Gastroesophageal sphincter (tissue), 4 donors: ENCODE measurements at regions not wholly inside any gene's neighbourhood (a gene's known extent, or its start where the extent isn't known, plus 50 kb on each side); places are given as distances from the start of the nearest gene placed in this dataset.

Source experiments
- ATAC-seq: fragments of 150-250 bp; one replicate; pipeline ENCODE4 v1.9.1; 2016; ENCODE audit warnings: mild to moderate bottlenecking, moderate library complexity
- H3K27ac ChIP-seq, 4 donors: fragments of 200-600 bp; sonication (generic) in 3 of 4; 1 replicate in 3 of 4; 2 replicates in 1 of 4; pipeline ENCODE4 v1.5.1; 2016 to 2019
- H3K27me3 ChIP-seq: fragments of 200-600 bp; sonication (generic); one replicate; pipeline ENCODE4 v1.5.1; 2019
- H3K36me3 ChIP-seq, 2 donors: fragments of 200-600 bp; sonication (generic); one replicate each; pipeline ENCODE4 v1.5.1; 2019; ENCODE audit warnings: control low read depth in 1 of 2
- H3K4me1 ChIP-seq, 3 donors: fragments of 200-600 bp; sonication (generic); 1 replicate in 2 of 3; 2 replicates in 1 of 3; pipeline ENCODE4 v1.5.1; 2016 to 2019; ENCODE audit warnings: control low read depth in 2 of 3
- H3K4me3 ChIP-seq, 2 donors: fragments of 200-600 bp; sonication (generic); one replicate each; pipeline ENCODE4 v1.5.1; 2019; ENCODE audit warnings: mild to moderate bottlenecking in 1 of 2, moderate library complexity in 1 of 2
- H3K9me3 ChIP-seq, 3 donors: fragments of 200-600 bp; sonication (generic); one replicate each; pipeline ENCODE4 v1.5.1; 2017 to 2019; ENCODE audit warnings: control low read depth in 2 of 3
- CTCF ChIP-seq, 4 experiments: fragments of 200-600 bp in 2 of 4; fragments of 450-650 bp in 2 of 4; sonication (generic) in 1 of 4; IDR thresholded peaks; one replicate each; pipeline ENCODE4 v1.5.1; 2017 to 2019; ENCODE audit warnings: antibody characterized with exemption in 4 of 4, mild to moderate bottlenecking in 2 of 4, moderate library complexity in 2 of 4
- EP300 ChIP-seq: sonication (generic); formaldehyde crosslinking; IDR thresholded peaks from one replicate; pipeline ENCODE4 v1.6.1; 2017; ENCODE audit warnings: antibody characterized with exemption, mild to moderate bottlenecking
- POLR2A ChIP-seq, 2 donors: fragments of 450-650 bp; IDR thresholded peaks; one replicate each; pipeline ENCODE4 v1.6.1; 2017; ENCODE audit warnings: antibody characterized with exemption in 2 of 2, mild to moderate bottlenecking in 2 of 2, moderate library complexity in 1 of 2
- POLR2AphosphoS5 ChIP-seq: sonication (generic); formaldehyde crosslinking; IDR thresholded peaks from one replicate; pipeline ENCODE4 v1.6.1; 2017; ENCODE audit warnings: antibody characterized with exemption
- WGBS, 2 donors: methylation state at CpG; one replicate each; pipeline ENCODE4 v1.1.5; 2018; ENCODE audit warnings: low coverage in 1 of 2; 5-methylcytosine and 5-hydroxymethylcytosine counted together

GRCh38 chr12:129966146-129966995, 62.5 kb upstream of the TMEM132D start:
- Histone ChIP-seq H3K4me3 (no peak overlapping the region), H3K27me3 (peaks cover 29% of the 10 kb centered on the region), H3K27ac (no peak overlapping the region), H3K9me3 (peaks cover 0 to 20% (median 0%) of the 10 kb centered on the region in 3 donors), H3K36me3 (no peaks in the 10 kb centered on the region), H3K4me1 (no peaks in the 10 kb centered on the region)
- 0 to 29% methylated on average over 3 to 6 of the region's 10 CpGs for WGBS, 2 donors
- TF ChIP-seq EP300: no peak
- no peak for TF ChIP-seq POLR2AphosphoS5
- TF ChIP-seq CTCF (IDR thresholded peaks at IDR 0.05): no peak
- TF ChIP-seq POLR2A (IDR thresholded peaks at IDR 0.05): no peak
- no peak for ATAC-seq

- TF ChIP-seq EP300 (no peak), POLR2A (IDR thresholded peaks at IDR 0.05) (no peak), CTCF (IDR thresholded peaks at IDR 0.05) (no peak), POLR2AphosphoS5 (no peak)
- peaks cover 0 to 12% (median 0%) of the 10 kb centered on the region in 3 donors for H3K9me3 ChIP-seq
- no peak overlapping the region for H3K27ac ChIP-seq
- H3K27me3 ChIP-seq: peaks cover 8% of the 10 kb centered on the region
- no peak overlapping the region for H3K4me3 ChIP-seq
- ATAC-seq: no peak
- no peaks in the 10 kb centered on the region for H3K4me1 ChIP-seq
- H3K36me3 ChIP-seq: no peaks in the 10 kb centered on the region
- 75 to 81% methylated on average over 4 to 7 of the region's 7 CpGs for WGBS, 2 donors
Measured at GRCh38 chr12:129971721-129972120, 67.9 kb upstream of the TMEM132D start.

- Histone ChIP-seq H3K4me3 (no peak overlapping the region), H3K27ac (no peak overlapping the region), H3K27me3 (peaks cover 8% of the 10 kb centered on the region), H3K9me3 (peaks cover 0 to 3% (median 0%) of the 10 kb centered on the region in 3 donors), H3K4me1 (no peaks in the 10 kb centered on the region), H3K36me3 (no peaks in the 10 kb centered on the region)
- TF ChIP-seq POLR2AphosphoS5: no peak
- no peak for TF ChIP-seq CTCF (IDR thresholded peaks at IDR 0.05)
- no peak for TF ChIP-seq POLR2A (IDR thresholded peaks at IDR 0.05)
- no peak for TF ChIP-seq EP300
- no peak for ATAC-seq
- WGBS, 2 donors: 56 to 80% methylated on average over 3 to 6 of the region's 6 CpGs
Measured at GRCh38 chr12:129973236-129973961, 69.6 kb upstream of the TMEM132D start.

GRCh38 chr12:129984106-129984505, 80.3 kb upstream of the TMEM132D start:
- no peaks in the 10 kb centered on the region for H3K36me3 ChIP-seq
- 18 to 19% methylated on average over 4 of the region's 4 CpGs for whole genome bisulfite sequencing, 2 donors

More at GRCh38 chr12:129984106-129984505, 80.3 kb upstream of the TMEM132D start:
- peaks cover 40% of the 10 kb centered on the region for H3K27me3 ChIP-seq
- TF ChIP-seq POLR2A (IDR thresholded peaks at IDR 0.05) (no peak), EP300 (no peak), CTCF (IDR thresholded peaks at IDR 0.05) (no peak), POLR2AphosphoS5 (no peak)
- H3K9me3 ChIP-seq: peaks cover 0 to 21% (median 0%) of the 10 kb centered on the region in 3 donors
- H3K4me1 ChIP-seq: no peaks in the 10 kb centered on the region
- no peak overlapping the region for H3K27ac ChIP-seq
- ATAC-seq: no peak
- H3K4me3 ChIP-seq: no peak overlapping the region
